Heart left ventricle (tissue), 16 donors: ENCODE measurements at regions not wholly inside any gene's neighbourhood (a gene's known extent, or its start where the extent isn't known, plus 50 kb on each side); places are given as distances from the start of the nearest gene placed in this dataset.

Experiments
- ATAC-seq, 4 donors: fragments of 200-7000 bp; cut with Tn5 transposase; one replicate each; pipeline ENCODE4 v1.9.1; 2020 to 2022; ENCODE audit warnings: moderate library complexity in 4 of 4, mild to moderate bottlenecking in 3 of 4, moderate number of reproducible peaks in 1 of 4
- DNase-seq, 5 donors: peaks; one replicate each; pipeline ENCODE4 v3.0.0-alpha.2; 2020
- H3K27ac ChIP-seq, 12 donors: fragments of 200-600 bp; sonication (generic) in 4 of 12; one replicate each; pipeline versions ENCODE4 v1.5.0 to v1.8.0; 2016 to 2022; ENCODE audit warnings: mild to moderate bottlenecking in 2 of 12
- H3K27me3 ChIP-seq, 9 donors: fragments of 200-600 bp; sonication (generic) in 2 of 9; one replicate each; pipeline versions ENCODE4 v1.5.1 to v1.8.0; 2016 to 2022; ENCODE audit warnings: mild to moderate bottlenecking in 3 of 9
- H3K36me3 ChIP-seq, 9 donors: fragments of 200-600 bp; sonication (generic) in 2 of 9; one replicate each; pipeline versions ENCODE4 v1.5.0 to v1.8.0; 2018 to 2022; ENCODE audit warnings: mild to moderate bottlenecking in 2 of 9
- H3K4me1 ChIP-seq, 12 donors: fragments of 200-600 bp; sonication (generic) in 4 of 12; one replicate each; pipeline versions ENCODE4 v1.5.0 to v1.8.0; 2016 to 2022; ENCODE audit warnings: mild to moderate bottlenecking in 3 of 12
- H3K4me3 ChIP-seq, 12 donors: fragments of 200-600 bp; sonication (generic) in 4 of 12; one replicate each; pipeline versions ENCODE4 v1.5.0 to v1.8.0; 2017 to 2022; ENCODE audit warnings: mild to moderate bottlenecking in 9 of 12, moderate library complexity in 4 of 12
- H3K9me3 ChIP-seq, 12 donors: fragments of 200-600 bp; sonication (generic) in 4 of 12; one replicate each; pipeline versions ENCODE4 v1.5.0 to v1.8.0; 2016 to 2022; ENCODE audit warnings: mild to moderate bottlenecking in 1 of 12
- CTCF ChIP-seq, 12 donors: fragments of 200-600 bp; sonication (generic) in 4 of 12; IDR thresholded peaks; one replicate each; pipeline versions ENCODE4 v1.5.0 to v1.8.0; 2018 to 2022; ENCODE audit warnings: antibody characterized with exemption in 12 of 12, mild to moderate bottlenecking in 5 of 12
- POLR2A ChIP-seq, 2 donors: fragments of 450-650 bp; IDR thresholded peaks; one replicate each; pipeline ENCODE4 v1.6.1; 2017; ENCODE audit warnings: antibody characterized with exemption in 2 of 2, mild to moderate bottlenecking in 2 of 2, moderate library complexity in 2 of 2
- WGBS, 4 donors: extraction: QIAGEN DNeasy Blood & Tissue Kit in 2 of 4; methylation state at CpG; one replicate each; pipeline versions ENCODE4 v1.1.5 to v1.1.7; 2013 to 2018; 5-methylcytosine and 5-hydroxymethylcytosine counted together
- intact Hi-C, 10 donors: fragments of 100-400 bp; cut with DNase I; formaldehyde crosslinking; loops; one replicate each; pipeline versions ENCODE4 v1.11.1 to v1.14.2; 2022
- donor health status: ischemic (EF 13 %, LVEDD 7.1; RV severe dilation, severe dysfunction).
- donor health status: healthy with polysubstance abuse.
- donor health status: DM: no; HTN: yes; CAD: no.
- donor health status: DM: no; HTN: no; CAD: no.
- donor health status: ischemic (EF 25% LVEDD 6.9; RV normal size, moderate dysfunction).
- donor health status: ischemic (EF 25% LVEDD 5.7; RV mildly dilated, moderate dysfunction).
- donor health status: healthy.
- donor health status: DM: yes; HTN: yes; CAD: no.
- donor health status: ischemic (EF 35%, LVEDD 5.7; RV mildly dilated, moderate dysfunction).
- donor health status: nonischemic (EF 11% LVEDD 7.7; RV severe dilation, severe dysfunction).
- donor health status: DM: yes; HTN: yes; CAD: no.
- donor health status: PGD.
- donor health status: ischemic (EF 29% LVEDD 5.4; RV normal size, mild dysfunction).
- donor health status: nonischemic (EF 23%, LVEDD 6.1; RV moderate dilation, normal function).

GRCh38 chr5:153224651-153225050 is 265.8 kb upstream of the GRIA1 start:
- Histone ChIP-seq H3K27ac (no peak overlapping the region), H3K36me3 (no peaks in the 10 kb centered on the region), H3K9me3 (peaks cover 0 to 3% (median 0%) of the 10 kb centered on the region in 12 donors), H3K4me3 (no peak overlapping the region), H3K27me3 (no peaks in the 10 kb centered on the region), H3K4me1 (no peaks in the 10 kb centered on the region)
- ATAC-seq (no peak), DNase-seq (no peak)
- intact Hi-C loops: no loop called here
- no peak for TF ChIP-seq POLR2A (IDR thresholded peaks at IDR 0.05)
- no peak for TF ChIP-seq CTCF (IDR thresholded peaks at IDR 0.05)

- no peaks in the 10 kb centered on the region for H3K4me1 ChIP-seq
- ATAC-seq (peak in 2 of 4 donors; percentile 41 to 42), DNase-seq (no peak)
- WGBS, 4 donors: 46 to 62% (median 55%) methylated on average over 2 of the region's 2 CpGs
- no peaks in the 10 kb centered on the region for H3K9me3 ChIP-seq
- H3K27me3 ChIP-seq: peaks cover 0 to 5% (median 0%) of the 10 kb centered on the region in 9 donors
- no peak for TF ChIP-seq CTCF (IDR thresholded peaks at IDR 0.05)
- no peak for TF ChIP-seq POLR2A (IDR thresholded peaks at IDR 0.05)
- no peak overlapping the region for H3K27ac ChIP-seq
- intact Hi-C loops: no loop called here
- no peaks in the 10 kb centered on the region for H3K36me3 ChIP-seq
- H3K4me3 ChIP-seq: no peak overlapping the region
These were observed 256.5 kb upstream of the GRIA1 start for GRCh38 chr5:153233933-153234332.

GRCh38 chr5:153236319-153236718 is 254.2 kb upstream of the GRIA1 start:
- intact Hi-C loops: no loop called here
- DNase-seq: no peak
- Histone ChIP-seq H3K4me3 (no peak overlapping the region), H3K27ac (no peak overlapping the region), H3K9me3 (no peaks in the 10 kb centered on the region), H3K4me1 (no peaks in the 10 kb centered on the region), H3K36me3 (no peaks in the 10 kb centered on the region), H3K27me3 (peaks cover 0 to 5% (median 0%) of the 10 kb centered on the region in 9 donors)
- no peak for TF ChIP-seq CTCF (IDR thresholded peaks at IDR 0.05)
- no peak for ATAC-seq
- 57 to 77% (median 63%) methylated on average over 3 of the region's 3 CpGs for WGBS, 4 donors

- WGBS, 4 donors: 25 to 61% (median 44%) methylated on average over 1 of the region's 1 CpG
- ATAC-seq (no peak), DNase-seq (no peak)
- no peak for TF ChIP-seq CTCF (IDR thresholded peaks at IDR 0.05)
- no peak for TF ChIP-seq POLR2A (IDR thresholded peaks at IDR 0.05)
- Histone ChIP-seq H3K27ac (no peak overlapping the region), H3K4me3 (no peak overlapping the region), H3K4me1 (no peaks in the 10 kb centered on the region), H3K27me3 (peaks cover 0 to 5% (median 0%) of the 10 kb centered on the region in 9 donors), H3K36me3 (no peaks in the 10 kb centered on the region), H3K9me3 (no peaks in the 10 kb centered on the region)
- intact Hi-C loops: no loop called here
These were observed 252.7 kb upstream of the GRIA1 start for GRCh38 chr5:153237671-153238332.
